ENCODE measurements at regions not wholly inside any gene's neighbourhood (a gene's known extent, or its start where the extent isn't known, plus 50 kb on each side); places are given as distances from the start of the nearest gene placed in this dataset.

DNA sequence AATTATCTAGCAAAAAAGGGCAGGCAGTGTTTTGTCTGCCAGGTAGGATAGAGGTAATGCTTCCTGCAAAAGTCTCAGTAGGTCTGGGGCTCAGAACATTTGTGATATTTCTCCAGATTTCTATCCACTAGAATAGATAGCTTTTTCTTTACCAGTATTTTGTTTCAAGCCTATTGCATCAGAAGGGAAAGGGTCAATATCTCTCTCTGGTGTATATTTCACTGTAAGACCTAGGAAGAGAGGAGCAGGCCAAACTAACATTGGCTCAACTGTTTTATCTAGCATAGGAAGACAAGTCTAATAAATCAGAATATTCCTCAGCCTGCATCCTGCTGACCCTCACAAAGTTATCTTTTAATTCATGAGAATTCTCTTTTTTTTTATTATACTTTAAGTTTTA lies 106.7 kb upstream of the DAAM1 start:
- peak; percentile 40 for DNase-seq

DNA sequence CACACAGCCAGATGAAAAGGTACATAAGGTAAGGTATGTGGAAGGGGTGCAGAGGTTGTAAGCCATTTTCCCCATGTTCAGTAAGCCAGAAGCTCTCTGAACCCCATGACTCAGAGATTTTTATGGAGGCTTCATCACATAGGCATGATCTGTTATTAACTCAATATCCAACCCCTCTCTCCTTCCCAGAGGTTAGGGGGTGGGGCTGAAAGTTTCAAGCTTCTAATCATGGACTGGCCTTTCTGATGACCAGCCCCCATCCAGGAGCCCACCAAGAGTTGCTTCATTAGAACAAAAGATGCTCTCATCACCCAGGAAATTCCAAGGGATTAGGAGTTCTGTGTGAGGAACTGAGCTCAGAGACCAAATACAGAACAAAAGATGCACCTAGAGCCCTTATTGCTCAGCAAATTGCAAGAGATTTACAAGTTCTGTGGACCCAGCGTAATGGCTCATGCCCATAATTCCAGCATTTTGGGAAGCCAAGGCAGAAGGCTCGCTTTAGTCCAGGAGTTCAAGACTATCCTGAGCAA lies 103.2 kb upstream of the DAAM1 start:
- DNase-seq = peak; percentile 20

DNA sequence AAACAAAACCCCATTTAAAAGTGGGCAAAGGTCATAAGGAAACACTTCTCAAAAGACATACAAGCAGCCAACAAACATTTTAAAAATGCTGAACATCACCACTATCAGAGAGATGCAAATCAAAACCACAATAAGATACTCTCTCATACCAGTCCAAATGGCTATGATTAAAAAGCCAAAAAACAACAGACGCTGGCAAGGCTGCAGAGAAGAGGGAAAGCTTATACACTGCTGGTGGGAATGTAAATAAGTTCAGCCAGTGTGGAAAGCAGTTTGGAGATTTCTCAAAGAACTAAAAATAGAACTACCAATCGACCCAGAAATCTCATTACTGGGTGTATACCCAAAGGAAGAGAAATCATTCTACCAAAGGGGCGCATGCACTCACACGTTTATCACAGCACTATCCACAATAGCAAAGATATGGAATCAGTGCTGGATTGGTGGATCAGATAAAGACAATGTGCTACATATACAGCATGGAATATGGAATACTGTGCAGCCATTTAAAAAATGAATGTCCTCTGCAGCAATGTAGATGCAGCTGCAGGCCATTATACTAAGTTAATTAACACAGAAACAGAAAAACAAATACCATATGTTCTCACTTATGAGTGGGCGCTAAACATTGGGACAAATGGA lies 102.1 kb upstream of the DAAM1 start:
- peak; percentile 57 for DNase-seq

DNA sequence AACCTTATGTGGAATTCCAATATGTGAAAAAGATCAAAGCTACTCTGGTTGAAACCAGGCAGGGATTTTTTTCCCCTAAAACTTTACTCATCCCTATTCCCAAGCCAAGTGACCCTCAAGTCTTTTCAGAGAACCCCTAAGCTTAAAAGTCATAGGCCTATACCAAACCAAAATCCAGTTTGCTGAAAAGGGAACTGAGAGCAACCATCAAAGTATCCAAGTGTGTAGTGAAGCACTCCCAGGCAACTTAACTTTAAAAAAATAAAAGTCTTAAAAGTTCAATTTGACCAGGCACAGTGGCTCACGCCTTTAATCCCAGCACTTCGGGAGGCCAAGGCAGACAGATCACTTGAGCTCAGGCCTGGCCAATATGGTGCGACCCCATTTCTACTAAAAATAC lies 101.2 kb upstream of the DAAM1 start:
- DNase-seq = no peak

- no peak for DNase-seq
Observed at GRCh38 chr14:59087711-59088110, 100.8 kb upstream of the DAAM1 start.

DNA sequence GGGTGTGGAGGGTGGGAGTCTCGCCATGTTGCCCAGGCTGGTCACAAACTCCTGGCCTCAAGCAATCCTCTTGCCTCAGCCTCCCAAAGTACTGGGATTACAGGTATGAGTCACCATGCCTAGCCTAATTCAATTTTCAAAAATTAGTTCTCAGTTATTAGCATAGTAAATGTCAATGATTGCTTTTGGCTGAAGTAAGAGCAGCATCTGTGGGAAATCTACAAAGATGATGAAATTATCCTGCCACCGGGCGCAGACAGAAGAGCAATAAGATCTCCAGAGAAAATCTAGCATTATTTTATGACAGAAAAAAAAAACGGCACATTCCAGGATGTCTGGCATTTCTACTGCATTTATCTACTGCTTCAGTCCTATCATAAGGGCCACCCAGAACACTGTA lies 97.9 kb upstream of the DAAM1 start:
- DNase-seq = peak; percentile 13

- no peak for DNase-seq
Observed at GRCh38 chr14:59091404-59091803, 97.1 kb upstream of the DAAM1 start.

- no peak for DNase-seq
Observed at GRCh38 chr14:59091976-59092375, 96.5 kb upstream of the DAAM1 start.

DNA sequence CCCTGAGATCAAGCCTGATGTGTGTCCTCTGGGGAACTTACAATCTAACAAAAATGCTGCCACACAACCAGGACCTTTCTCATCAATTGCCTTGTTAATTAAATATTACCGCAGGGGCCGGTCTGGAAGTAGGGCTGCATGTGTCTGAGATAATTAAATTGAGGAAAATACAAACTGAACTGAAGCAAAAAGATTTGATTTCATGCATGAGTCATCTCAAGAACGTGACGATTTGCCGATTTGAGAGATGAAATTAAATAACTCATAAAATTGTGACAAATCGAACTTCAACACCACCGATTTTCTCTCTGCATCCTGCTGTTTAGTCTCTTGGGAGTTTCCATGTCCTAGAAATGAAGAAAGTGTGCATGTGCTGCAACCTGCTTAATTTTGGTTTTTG lies 94.6 kb upstream of the DAAM1 start:
- DNase-seq = no peak

DNA sequence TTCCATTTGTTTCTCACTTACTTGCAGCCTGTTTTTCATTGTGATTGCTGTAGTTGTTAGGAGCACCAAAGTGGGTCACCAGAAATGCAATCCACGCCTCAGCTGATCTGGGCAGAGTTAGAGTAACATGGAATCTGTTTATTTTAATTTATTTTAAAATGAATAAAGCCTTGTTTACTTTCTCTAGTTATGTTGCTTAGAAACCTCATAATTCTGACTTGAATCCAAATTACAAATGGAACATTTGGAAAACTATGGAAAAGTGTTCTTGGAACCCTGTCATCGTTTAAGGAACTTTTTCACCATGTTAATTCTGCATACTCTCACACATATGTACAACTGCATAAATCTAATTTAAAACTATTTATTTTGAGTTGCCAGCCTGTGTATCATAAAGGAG lies 92.2 kb upstream of the DAAM1 start:
- DNase-seq = no peak

DNA sequence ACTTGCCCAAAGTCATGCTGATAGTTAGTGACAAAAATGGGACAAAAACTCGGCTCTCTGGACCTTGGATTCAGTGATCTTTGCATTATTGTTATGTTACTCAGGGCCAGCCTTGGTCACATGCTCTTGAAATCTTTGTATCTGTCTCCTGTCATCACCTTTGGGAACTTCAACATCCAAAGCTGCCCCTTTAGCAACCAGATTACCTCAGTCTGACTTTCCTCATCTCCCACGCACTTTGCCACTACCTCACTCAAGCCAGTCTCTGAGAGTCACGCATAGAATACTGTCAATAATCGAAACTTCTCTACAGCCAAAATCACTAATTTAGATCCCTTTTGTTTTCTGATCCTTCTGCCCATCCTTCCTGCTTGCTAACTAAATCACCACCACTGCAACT lies 90.8 kb upstream of the DAAM1 start:
- DNase-seq = no peak

- DNase-seq = peak; percentile 90
Observed at GRCh38 chr14:59098377-59098776, 90.1 kb upstream of the DAAM1 start.

DNA sequence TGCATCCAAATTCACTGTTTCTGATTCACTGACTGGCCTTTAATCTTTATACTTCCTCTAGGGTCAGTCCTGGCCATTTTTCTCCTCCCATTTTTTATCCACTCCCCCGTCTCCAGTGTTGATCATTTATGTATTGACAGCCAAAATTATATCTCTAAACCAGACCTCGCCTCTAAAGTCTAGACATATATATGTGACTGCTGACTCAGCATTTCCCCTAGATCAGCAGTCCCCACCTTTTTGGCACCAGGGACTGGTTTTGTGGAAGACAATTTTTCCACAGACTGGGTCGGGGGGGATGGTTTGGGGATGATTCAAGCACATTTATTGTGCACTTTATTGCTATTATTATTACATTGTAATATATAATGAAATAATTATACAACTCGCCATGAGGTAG lies 88.3 kb upstream of the DAAM1 start:
- DNase-seq = peak; percentile 34

- peak; percentile 56 for DNase-seq
Observed at GRCh38 chr14:59101476-59101875, 87.0 kb upstream of the DAAM1 start.

GRCh38 chr14:59103396-59103795 lies 85.1 kb upstream of the DAAM1 start:
- DNase-seq = peak; percentile 54

DNA sequence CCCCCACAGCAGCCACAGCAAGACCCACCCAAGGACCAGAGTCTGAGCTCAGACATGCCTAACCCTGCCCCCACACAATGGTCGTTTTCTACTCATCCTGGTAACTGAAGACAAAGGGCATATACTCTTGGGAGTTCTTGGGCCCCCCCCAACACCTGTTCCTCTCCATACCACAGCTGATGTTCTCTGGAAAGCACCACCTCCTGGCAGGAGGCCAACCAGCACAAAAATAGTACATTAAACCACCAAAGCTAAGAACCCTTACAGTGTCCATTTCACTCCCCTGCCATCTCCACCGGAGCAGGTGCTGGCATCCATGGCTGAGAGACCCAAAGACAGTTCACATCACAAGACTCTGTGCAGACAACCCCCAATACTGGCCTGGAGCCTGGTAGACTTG lies 80.6 kb upstream of the DAAM1 start:
- no peak for DNase-seq

GRCh38 chr14:59116984-59117415 lies 71.5 kb upstream of the DAAM1 start:
- DNase-seq = no peak

DNA sequence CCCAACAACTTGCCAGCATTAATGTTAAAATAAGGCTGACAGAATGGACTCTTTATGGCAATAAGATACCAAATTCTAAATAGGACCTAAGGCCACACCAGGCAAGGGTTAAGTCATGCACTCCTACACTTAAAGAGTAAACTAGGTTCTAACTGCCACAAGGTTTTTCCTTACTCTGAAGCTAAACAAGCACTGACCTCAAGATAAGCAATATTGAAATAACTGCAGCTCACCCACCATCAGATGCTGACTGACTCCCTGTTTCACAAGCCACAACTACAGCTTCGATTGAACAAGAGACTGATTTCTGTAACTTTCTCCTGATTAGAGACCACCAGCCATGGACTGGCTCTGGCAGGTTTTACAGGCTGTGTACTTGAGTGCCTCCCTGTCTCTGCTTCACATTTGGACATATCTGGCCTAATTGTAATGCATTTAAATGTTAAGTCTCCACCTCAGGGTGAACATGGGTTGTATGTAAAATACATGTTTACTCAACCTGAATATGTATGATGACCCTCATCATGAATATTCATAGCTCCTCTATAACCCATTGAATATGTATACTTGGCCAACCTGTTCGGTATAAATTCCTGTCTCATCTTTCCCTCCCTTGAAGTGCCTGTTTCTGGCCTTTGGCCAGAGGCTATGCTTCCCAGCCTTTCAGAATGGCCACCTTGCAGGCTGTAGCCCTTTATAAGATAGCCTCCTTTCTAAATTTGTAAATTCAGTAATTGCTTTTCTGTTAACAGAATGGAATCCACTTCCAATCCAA lies 70.5 kb upstream of the DAAM1 start:
- no peak for DNase-seq

- no peak for DNase-seq
Observed at GRCh38 chr14:59120921-59121320, 67.5 kb upstream of the DAAM1 start.

DNA sequence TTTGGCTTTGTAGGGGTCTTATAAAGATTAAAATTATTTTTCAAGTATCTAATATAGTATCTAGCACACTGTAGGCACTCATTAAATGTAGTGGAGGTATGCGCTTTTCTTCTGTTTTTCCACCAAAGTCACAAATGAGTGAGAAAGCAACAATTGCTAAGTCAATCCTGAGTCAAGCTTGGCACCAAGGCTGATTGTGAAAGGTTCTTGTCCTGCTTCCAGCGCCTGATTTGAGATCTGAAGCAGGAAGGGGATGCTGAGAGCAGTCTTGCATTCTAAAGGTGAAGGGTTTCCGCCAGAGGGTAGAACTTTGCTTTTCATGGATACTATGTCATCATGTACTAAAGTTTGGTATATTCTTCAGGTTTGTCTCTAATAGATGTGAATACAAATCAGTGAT lies 64.9 kb upstream of the DAAM1 start:
- DNase-seq = peak; percentile 26

- DNase-seq = peak; percentile 46
Observed at GRCh38 chr14:59123975-59124374, 64.5 kb upstream of the DAAM1 start.

GRCh38 chr14:59125156-59125555 lies 63.3 kb upstream of the DAAM1 start:
- DNase-seq = no peak

GRCh38 chr14:59126714-59127436 lies 61.6 kb upstream of the DAAM1 start:
- DNase-seq = peak; percentile 60

- no peak for DNase-seq
Observed at GRCh38 chr14:59127437-59127732, 61.1 kb upstream of the DAAM1 start.

All from fibroblast of upper back skin (primary cell).